SU-DHL-6 (cell line): ENCODE measurements at regions not wholly inside any gene's neighbourhood (a gene's known extent, or its start where the extent isn't known, plus 50 kb on each side); places are given as distances from the start of the nearest gene placed in this dataset.

Source experiments
- H2AFZ ChIP-seq: fragments of 200-600 bp; sonication (generic); 2 replicates; pipeline ENCODE4 v1.6.1; 2014; ENCODE audit warnings: low read depth, mild to moderate bottlenecking, moderate library complexity, mixed read lengths, antibody characterized with exemption, low read length; ENCODE audit not compliant: severe bottlenecking
- H3F3A ChIP-seq: fragments of 200-600 bp; shearing (Covaris generic); 2 replicates; pipeline ENCODE4 v1.6.0; 2016; ENCODE audit warnings: antibody characterized with exemption, mild to moderate bottlenecking; ENCODE audit not compliant: insufficient read depth
- H3K27ac ChIP-seq: fragments of 200-600 bp; sonication (generic); 2 replicates; pipeline ENCODE4 v1.5.1; 2016; ENCODE audit warnings: low read depth, mild to moderate bottlenecking, low read length, moderate library complexity, mixed read lengths
- H3K27me3 ChIP-seq: fragments of 200-600 bp; sonication (generic), shearing (Covaris generic); 2 replicates; pipeline ENCODE4 v1.6.0; 2014; ENCODE audit warnings: mild to moderate bottlenecking, low read length
- H3K36me3 ChIP-seq: fragments of 200-600 bp; sonication (generic); 2 replicates; pipeline ENCODE4 v1.6.1; 2014; ENCODE audit warnings: mild to moderate bottlenecking, low read length, mixed read lengths
- H3K4me2 ChIP-seq: fragments of 300-600, 200-600 bp; shearing (Covaris generic), sonication (generic); 2 replicates; pipeline ENCODE4 v1.6.0; 2014; ENCODE audit warnings: low read length, low read depth, mild to moderate bottlenecking; ENCODE audit not compliant: poor library complexity, severe bottlenecking
- H3K4me3 ChIP-seq: fragments of 200-600 bp; sonication (generic); 2 replicates; pipeline ENCODE4 v1.5.1; 2014; ENCODE audit warnings: antibody characterized with exemption, low read length, mild to moderate bottlenecking, mixed read lengths; ENCODE audit not compliant: insufficient read depth, poor library complexity, severe bottlenecking
- H3K79me2 ChIP-seq: fragments of 200-600 bp; sonication (generic); 2 replicates; pipeline ENCODE4 v1.6.1; 2014; ENCODE audit warnings: mild to moderate bottlenecking, low read length, moderate library complexity; ENCODE audit not compliant: insufficient read depth
- H3K9ac ChIP-seq: fragments of 200-600 bp; sonication (generic); 2 replicates; pipeline ENCODE4 v1.7.0; 2014; ENCODE audit warnings: mild to moderate bottlenecking, low read length
- H3K9me2 ChIP-seq: fragments of 200-600 bp; sonication (generic); replicated peaks from 2 replicates; pipeline ENCODE4 v1.6.1; 2014; ENCODE audit warnings: low read length; ENCODE audit not compliant: insufficient read depth
- H3K9me3 ChIP-seq: fragments of 200-600 bp; sonication (generic); 2 replicates; pipeline ENCODE4 v1.6.1; 2014; ENCODE audit warnings: low read length, mixed read lengths; ENCODE audit not compliant: insufficient read depth
- H4K20me1 ChIP-seq: fragments of 200-600 bp; sonication (generic); 2 replicates; pipeline ENCODE4 v1.6.1; 2014; ENCODE audit warnings: low read depth, mild to moderate bottlenecking, antibody characterized with exemption, low read length, moderate library complexity, mixed read lengths
- EZH2phosphoT487 ChIP-seq: fragments of 200-600 bp; sonication (generic), shearing (Covaris generic); conservative IDR thresholded peaks from 2 replicates; pipeline ENCODE4 v1.6.1; 2018; ENCODE audit warnings: mild to moderate bottlenecking, antibody characterized with exemption, low read length, moderate library complexity, mixed read lengths
- TF ChIP-seq, protein P1 (sequence below): fragments of 200-600 bp; sonication (generic); IDR thresholded peaks from one replicate; pipeline ENCODE4 v1.5.1; 2017; ENCODE audit warnings: antibody characterized with exemption, mild to moderate bottlenecking, low read length, moderate library complexity; ENCODE audit not compliant: insufficient read depth, poor library complexity, severe bottlenecking

DNA sequence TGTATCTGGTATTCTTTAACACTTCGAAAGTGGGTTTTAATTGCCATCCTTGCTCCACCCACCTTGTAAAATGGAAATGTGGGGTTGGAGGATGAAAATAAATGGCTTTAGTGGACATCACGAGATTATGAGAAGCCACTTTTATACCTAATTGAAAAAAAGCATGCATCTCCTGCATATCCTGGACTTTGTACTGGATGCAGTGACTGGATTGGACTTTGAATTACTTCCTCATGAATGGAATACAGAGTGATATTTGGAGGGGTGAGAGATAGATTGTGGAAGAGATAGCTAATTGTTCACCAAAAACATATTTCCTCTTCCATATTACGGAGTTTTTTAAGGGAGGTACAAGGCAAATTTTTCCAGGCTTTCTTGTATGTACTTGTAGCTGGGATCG, 813.0 kb downstream of the TENT5A start:
- no peaks in the 10 kb centered on the region for H3K36me3 ChIP-seq
- no peak overlapping the region for H3K27ac ChIP-seq
- no peak overlapping the region for H2AFZ ChIP-seq
- H3K27me3 ChIP-seq = no peaks in the 10 kb centered on the region
- no peak overlapping the region for H3K4me3 ChIP-seq
- no peak overlapping the region for H3K4me2 ChIP-seq
- no peak for TF ChIP-seq EZH2phosphoT487
- TF ChIP-seq, protein P1, sequence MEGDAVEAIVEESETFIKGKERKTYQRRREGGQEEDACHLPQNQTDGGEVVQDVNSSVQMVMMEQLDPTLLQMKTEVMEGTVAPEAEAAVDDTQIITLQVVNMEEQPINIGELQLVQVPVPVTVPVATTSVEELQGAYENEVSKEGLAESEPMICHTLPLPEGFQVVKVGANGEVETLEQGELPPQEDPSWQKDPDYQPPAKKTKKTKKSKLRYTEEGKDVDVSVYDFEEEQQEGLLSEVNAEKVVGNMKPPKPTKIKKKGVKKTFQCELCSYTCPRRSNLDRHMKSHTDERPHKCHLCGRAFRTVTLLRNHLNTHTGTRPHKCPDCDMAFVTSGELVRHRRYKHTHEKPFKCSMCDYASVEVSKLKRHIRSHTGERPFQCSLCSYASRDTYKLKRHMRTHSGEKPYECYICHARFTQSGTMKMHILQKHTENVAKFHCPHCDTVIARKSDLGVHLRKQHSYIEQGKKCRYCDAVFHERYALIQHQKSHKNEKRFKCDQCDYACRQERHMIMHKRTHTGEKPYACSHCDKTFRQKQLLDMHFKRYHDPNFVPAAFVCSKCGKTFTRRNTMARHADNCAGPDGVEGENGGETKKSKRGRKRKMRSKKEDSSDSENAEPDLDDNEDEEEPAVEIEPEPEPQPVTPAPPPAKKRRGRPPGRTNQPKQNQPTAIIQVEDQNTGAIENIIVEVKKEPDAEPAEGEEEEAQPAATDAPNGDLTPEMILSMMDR = no peak
- no peaks in the 10 kb centered on the region for H3K79me2 ChIP-seq
- H4K20me1 ChIP-seq = no peaks in the 10 kb centered on the region
- H3F3A ChIP-seq = no peaks in the 10 kb centered on the region
- H3K9ac ChIP-seq = no peak overlapping the region
- no peaks in the 10 kb centered on the region for H3K9me2 ChIP-seq
- H3K9me3 ChIP-seq = no peaks in the 10 kb centered on the region

- H3K9me3 ChIP-seq = no peaks in the 10 kb centered on the region
- no peaks in the 10 kb centered on the region for H3K27me3 ChIP-seq
- no peak overlapping the region for H2AFZ ChIP-seq
- H3K9ac ChIP-seq = no peak overlapping the region
- no peaks in the 10 kb centered on the region for H3K9me2 ChIP-seq
- TF ChIP-seq EZH2phosphoT487 = no peak
- TF ChIP-seq, protein P1 = no peak
- H3K4me2 ChIP-seq = no peak overlapping the region
- H3K36me3 ChIP-seq = no peaks in the 10 kb centered on the region
- H4K20me1 ChIP-seq = no peaks in the 10 kb centered on the region
- H3K4me3 ChIP-seq = no peak overlapping the region
- H3K79me2 ChIP-seq = no peaks in the 10 kb centered on the region
- H3F3A ChIP-seq = no peaks in the 10 kb centered on the region
- no peak overlapping the region for H3K27ac ChIP-seq
Measured at GRCh38 chr6:80938131-80938530, 814.4 kb downstream of the TENT5A start.

GRCh38 chr6:80932359-80932758, 820.1 kb downstream of the TENT5A start:
- Histone ChIP-seq H3F3A (no peaks in the 10 kb centered on the region), H3K27me3 (no peaks in the 10 kb centered on the region)

More at GRCh38 chr6:80932359-80932758, 820.1 kb downstream of the TENT5A start:
- no peak for TF ChIP-seq EZH2phosphoT487
- TF ChIP-seq, protein P1 = no peak
- no peak overlapping the region for H3K9ac ChIP-seq
- H4K20me1 ChIP-seq = no peaks in the 10 kb centered on the region
- H3K9me3 ChIP-seq = no peaks in the 10 kb centered on the region
- H3K9me2 ChIP-seq = no peaks in the 10 kb centered on the region
- no peaks in the 10 kb centered on the region for H3K79me2 ChIP-seq
- H3K4me2 ChIP-seq = no peak overlapping the region
- no peak overlapping the region for H3K4me3 ChIP-seq
- no peak overlapping the region for H2AFZ ChIP-seq
- H3K27ac ChIP-seq = no peak overlapping the region
- no peaks in the 10 kb centered on the region for H3K36me3 ChIP-seq
